ENCODE measurements at regions not wholly inside any gene's neighbourhood (a gene's known extent, or its start where the extent isn't known, plus 50 kb on each side); places are given as distances from the start of the nearest gene placed in this dataset.

- Histone ChIP-seq H3K4me3 (ENCODE audit: low read length) (no peak overlapping the region), H3K9ac (ENCODE audit: extremely low read depth, low read length, poor library complexity, severe bottlenecking) (no peak overlapping the region), H3K36me3 (ENCODE audit: control insufficient read depth, insufficient read depth, low read length) (no peaks in the 10 kb centered on the region), H3K27ac (ENCODE audit: low read depth, low read length) (no peak overlapping the region), H3K27me3 (ENCODE audit: control insufficient read depth, insufficient read depth, low read length, poor library complexity, severe bottlenecking) (no peaks in the 10 kb centered on the region), H3K4me1 (ENCODE audit: control insufficient read depth, insufficient read depth, low read length) (no peaks in the 10 kb centered on the region), H3K9me3 (ENCODE audit: control insufficient read depth, low read length) (peaks cover 7% of the 10 kb centered on the region)
- H3K27ac Mint-ChIP-seq = no peak overlapping the region
- no peak for DNase-seq
- H3K9me3 Mint-ChIP-seq = peaks cover 14% of the 10 kb centered on the region
- no peak overlapping the region for H3K4me3 Mint-ChIP-seq
- H3K36me3 Mint-ChIP-seq (ENCODE audit: low read depth) = peaks cover 4% of the 10 kb centered on the region
- TF ChIP-seq CTCF (conservative IDR thresholded peaks at IDR 0.05) = no peak
- WGBS, 2 experiments (ENCODE audit: insufficient coverage in 1 of 2, insufficient read length in 1 of 2) = 80 to 100% methylated on average over 1 of the region's 1 CpG
- H3K4me1 Mint-ChIP-seq = no peaks in the 10 kb centered on the region
- H3K27me3 Mint-ChIP-seq (ENCODE audit: insufficient read depth) = no peaks in the 10 kb centered on the region
Measured at GRCh38 chr13:22749626-22750025, 431.2 kb upstream of the SGCG start.

- H3K27me3 Mint-ChIP-seq (ENCODE audit: insufficient read depth) = no peaks in the 10 kb centered on the region
- 80 to 100% methylated on average over 1 to 2 of the region's 3 CpGs for WGBS, 2 experiments (ENCODE audit: insufficient coverage in 1 of 2, insufficient read length in 1 of 2)
Measured at GRCh38 chr13:22757530-22758120, 423.2 kb upstream of the SGCG start.

GRCh38 chr13:22758245-22758644 is 422.5 kb upstream of the SGCG start:
- H3K9ac ChIP-seq (ENCODE audit: extremely low read depth, low read length, poor library complexity, severe bottlenecking) = no peak overlapping the region
- H3K36me3 ChIP-seq (ENCODE audit: control insufficient read depth, insufficient read depth, low read length) = no peaks in the 10 kb centered on the region
- no peak for TF ChIP-seq CTCF (conservative IDR thresholded peaks at IDR 0.05)
- Mint-ChIP-seq H3K4me1 (no peaks in the 10 kb centered on the region), H3K27me3 (ENCODE audit: insufficient read depth) (no peaks in the 10 kb centered on the region), H3K4me3 (no peak overlapping the region), H3K27ac (no peak overlapping the region), H3K9me3 (peaks cover 6% of the 10 kb centered on the region), H3K36me3 (ENCODE audit: low read depth) (peaks cover 4% of the 10 kb centered on the region)
- no peak for DNase-seq
- no peaks in the 10 kb centered on the region for H3K4me1 ChIP-seq (ENCODE audit: control insufficient read depth, insufficient read depth, low read length)
- H3K27me3 ChIP-seq (ENCODE audit: control insufficient read depth, insufficient read depth, low read length, poor library complexity, severe bottlenecking) = no peaks in the 10 kb centered on the region
- peaks cover 5% of the 10 kb centered on the region for H3K9me3 ChIP-seq (ENCODE audit: control insufficient read depth, low read length)
- no peak overlapping the region for H3K4me3 ChIP-seq (ENCODE audit: low read length)
- H3K27ac ChIP-seq (ENCODE audit: low read depth, low read length) = no peak overlapping the region
- WGBS, 2 experiments (ENCODE audit: insufficient coverage in 1 of 2, insufficient read length in 1 of 2) = 68 to 72% methylated on average over 3 of the region's 4 CpGs

More at GRCh38 chr13:22757530-22758120, 423.2 kb upstream of the SGCG start:
- H3K4me3 ChIP-seq (ENCODE audit: low read length) = no peak overlapping the region
- H3K4me1 ChIP-seq (ENCODE audit: control insufficient read depth, insufficient read depth, low read length) = no peaks in the 10 kb centered on the region
- H3K9ac ChIP-seq (ENCODE audit: extremely low read depth, low read length, poor library complexity, severe bottlenecking) = no peak overlapping the region
- Mint-ChIP-seq H3K4me1 (no peaks in the 10 kb centered on the region), H3K9me3 (peaks cover 10% of the 10 kb centered on the region), H3K27ac (no peak overlapping the region), H3K36me3 (ENCODE audit: low read depth) (peaks cover 4% of the 10 kb centered on the region), H3K4me3 (no peak overlapping the region)
- no peak for DNase-seq
- H3K36me3 ChIP-seq (ENCODE audit: control insufficient read depth, insufficient read depth, low read length) = no peaks in the 10 kb centered on the region
- peak; percentile 71 for TF ChIP-seq CTCF (conservative IDR thresholded peaks at IDR 0.05)
- no peaks in the 10 kb centered on the region for H3K27me3 ChIP-seq (ENCODE audit: control insufficient read depth, insufficient read depth, low read length, poor library complexity, severe bottlenecking)
- H3K9me3 ChIP-seq (ENCODE audit: control insufficient read depth, low read length) = peaks cover 7% of the 10 kb centered on the region
- no peak overlapping the region for H3K27ac ChIP-seq (ENCODE audit: low read depth, low read length)
